GM12864 (cell line): ENCODE measurements at regions not wholly inside any gene's neighbourhood (a gene's known extent, or its start where the extent isn't known, plus 50 kb on each side); places are given as distances from the start of the nearest gene placed in this dataset.

ENCODE experiments used
- DNase-seq: peaks from one replicate; pipeline ENCODE4 v3.0.0-alpha.2; 2011; ENCODE audit warnings: low read depth
- H3K4me3 ChIP-seq: 2 replicates; pipeline ENCODE4 v1.5.1; 2011; ENCODE audit warnings: mild to moderate bottlenecking, low read depth, low read length, control low read depth
- CTCF ChIP-seq: IDR thresholded peaks from 2 replicates; pipeline ENCODE4 v1.5.1; 2011; ENCODE audit warnings: low read depth, mild to moderate bottlenecking, moderate library complexity, low read length, control low read depth, inconsistent platforms; ENCODE audit errors: missing control alignments

- H3K4me3 ChIP-seq, result no peak overlapping the region
- TF ChIP-seq CTCF, result no peak
Measured at GRCh38 chr17:77668518-77668917, 290.0 kb upstream of the TNRC6C start.

GRCh38 chr17:77670173-77670572 is 288.3 kb upstream of the TNRC6C start:
- no peak overlapping the region for H3K4me3 ChIP-seq
- TF ChIP-seq CTCF, result no peak
- no peak for DNase-seq

More at GRCh38 chr17:77668518-77668917, 290.0 kb upstream of the TNRC6C start:
- no peak for DNase-seq

GRCh38 chr17:77674358-77674757 is 284.1 kb upstream of the TNRC6C start:
- DNase-seq, result no peak
- H3K4me3 ChIP-seq, result no peak overlapping the region
- no peak for TF ChIP-seq CTCF

- no peak overlapping the region for H3K4me3 ChIP-seq
- no peak for TF ChIP-seq CTCF
- no peak for DNase-seq
Measured at GRCh38 chr17:77675411-77675810, 283.1 kb upstream of the TNRC6C start.

- DNase-seq, result no peak
- H3K4me3 ChIP-seq, result no peak overlapping the region
- TF ChIP-seq CTCF, result no peak
Measured at GRCh38 chr17:77675816-77676215, 282.7 kb upstream of the TNRC6C start.

GRCh38 chr17:77676237-77676661 is 282.3 kb upstream of the TNRC6C start:
- DNase-seq, result no peak
- no peak for TF ChIP-seq CTCF
- H3K4me3 ChIP-seq, result no peak overlapping the region

- no peak for TF ChIP-seq CTCF
- H3K4me3 ChIP-seq, result no peak overlapping the region
- DNase-seq, result no peak
Measured at GRCh38 chr17:77677211-77677610, 281.3 kb upstream of the TNRC6C start.
